GM23338 (cell line): ENCODE measurements at regions not wholly inside any gene's neighbourhood (a gene's known extent, or its start where the extent isn't known, plus 50 kb on each side); places are given as distances from the start of the nearest gene placed in this dataset.

Experiments used
- ATAC-seq: fragments of 200-7000 bp; cut with Tn5 transposase; 3 replicates; pipeline ENCODE4 v1.9.1; 2020
- DNase-seq: peaks from one replicate; pipeline ENCODE4 v3.0.0-alpha.2; 2015; ENCODE audit warnings: low spot score
- H2AFZ ChIP-seq: fragments of 200-600 bp; sonication (generic); 2 replicates; pipeline ENCODE4 v1.8.0; 2016; ENCODE audit warnings: antibody characterized with exemption, mild to moderate bottlenecking, moderate library complexity
- H3F3A ChIP-seq: fragments of 200-600 bp; sonication (generic); replicated peaks from 2 replicates; pipeline ENCODE4 v1.8.0; 2017; ENCODE audit warnings: antibody characterized with exemption, mixed run types, low read depth
- H3K27ac ChIP-seq: fragments of 200-600 bp; sonication (generic); 2 replicates; pipeline ENCODE4 v1.6.1; 2016; ENCODE audit warnings: low read depth
- H3K27me3 ChIP-seq: fragments of 200-600 bp; sonication (generic); 2 replicates; pipeline ENCODE4 v1.8.0; 2016; ENCODE audit warnings: mild to moderate bottlenecking, mixed run types, moderate library complexity; ENCODE audit not compliant: insufficient read depth
- H3K36me3 ChIP-seq: fragments of 200-600 bp; sonication (generic); 2 replicates; pipeline ENCODE4 v1.8.0; 2016; ENCODE audit warnings: mild to moderate bottlenecking; ENCODE audit not compliant: insufficient read depth
- H3K4me1 ChIP-seq: fragments of 200-600 bp; sonication (generic); 2 replicates; pipeline ENCODE4 v1.8.0; 2016; ENCODE audit warnings: mild to moderate bottlenecking, moderate library complexity; ENCODE audit not compliant: insufficient read depth
- H3K4me2 ChIP-seq: fragments of 200-600 bp; sonication (generic); 2 replicates; pipeline ENCODE4 v1.7.1; 2017; ENCODE audit warnings: mixed run types
- H3K4me3 ChIP-seq: fragments of 200-600 bp; sonication (generic); 2 replicates; pipeline ENCODE4 v1.6.1; 2016; ENCODE audit warnings: mixed run types
- H3K79me2 ChIP-seq: fragments of 200-600 bp; sonication (generic); replicated peaks from 2 replicates; pipeline ENCODE4 v1.8.0; 2017; ENCODE audit warnings: mild to moderate bottlenecking; ENCODE audit not compliant: insufficient read depth
- H3K9me2 ChIP-seq: fragments of 200-600 bp; sonication (generic); 2 replicates; pipeline ENCODE4 v1.8.0; 2017; ENCODE audit not compliant: insufficient read depth
- H4K20me1 ChIP-seq: fragments of 200-600 bp; sonication (generic); replicated peaks from 2 replicates; pipeline ENCODE4 v1.8.0; 2017; ENCODE audit warnings: mild to moderate bottlenecking; ENCODE audit not compliant: insufficient read depth
- H3K27ac Mint-ChIP-seq: 2 replicates; pipeline ENCODE4 v1.8.0; 2020; ENCODE audit warnings: inconsistent platforms, mild to moderate bottlenecking, moderate library complexity, mixed read lengths
- H3K27me3 Mint-ChIP-seq: 3 replicates; pipeline ENCODE4 v1.8.0; 2022; ENCODE audit warnings: low read depth, mild to moderate bottlenecking, moderate library complexity, mixed read lengths, inconsistent platforms; ENCODE audit not compliant: insufficient read depth, poor library complexity
- H3K36me3 Mint-ChIP-seq: 3 replicates; pipeline ENCODE4 v1.8.0; 2021; ENCODE audit warnings: low read depth, mild to moderate bottlenecking, inconsistent platforms, moderate library complexity, mixed read lengths
- H3K4me1 Mint-ChIP-seq: 3 replicates; pipeline ENCODE4 v1.8.0; 2020; ENCODE audit warnings: mild to moderate bottlenecking, inconsistent platforms, mixed read lengths
- H3K4me3 Mint-ChIP-seq: 3 replicates; pipeline ENCODE4 v1.8.0; 2021; ENCODE audit warnings: moderate library complexity, mild to moderate bottlenecking, inconsistent platforms, mixed read lengths
- H3K9me3 Mint-ChIP-seq: 3 replicates; pipeline ENCODE4 v1.8.0; 2020; ENCODE audit warnings: moderate library complexity, mild to moderate bottlenecking, inconsistent platforms, mixed read lengths
- EZH2phosphoT487 ChIP-seq: fragments of 200-600 bp; sonication (generic); IDR thresholded peaks from one replicate; pipeline ENCODE4 v1.8.1; 2018; ENCODE audit warnings: antibody characterized with exemption; ENCODE audit not compliant: unreplicated experiment
- JUNB ChIP-seq: IDR thresholded peaks from one replicate; pipeline ENCODE4 v1.6.1; 2016; ENCODE audit warnings: antibody characterized with exemption; ENCODE audit not compliant: unreplicated experiment
- NANOG ChIP-seq: IDR thresholded peaks from 2 replicates; pipeline ENCODE4 v1.6.1; 2016; ENCODE audit warnings: antibody characterized with exemption, borderline replicate concordance
- POLR2AphosphoS5 ChIP-seq: IDR thresholded peaks from 2 replicates; pipeline ENCODE4 v1.6.1; 2016; ENCODE audit warnings: antibody characterized with exemption, low read depth
- STAT1 ChIP-seq: IDR thresholded peaks from one replicate; pipeline ENCODE4 v1.6.1; 2016; ENCODE audit warnings: antibody characterized with exemption; ENCODE audit not compliant: unreplicated experiment
- ZNF114 ChIP-seq: fragments of 250-450 bp; sonication (Bioruptor Pico); IDR thresholded peaks from 2 replicates; pipeline ENCODE4 v1.5.0; 2020; ENCODE audit warnings: mild to moderate bottlenecking, moderate library complexity
- ZNF331 ChIP-seq: fragments of 250-450 bp; sonication (Bioruptor Pico); IDR thresholded peaks from 2 replicates; pipeline ENCODE4 v1.5.0; 2020; ENCODE audit warnings: low read depth, mild to moderate bottlenecking, moderate library complexity
- TF ChIP-seq, protein P1 (sequence below): fragments of 250-450 bp; sonication (Bioruptor Pico); IDR thresholded peaks from 2 replicates; pipeline ENCODE4 v1.5.0; 2020; ENCODE audit warnings: mild to moderate bottlenecking, moderate library complexity
- TF ChIP-seq, protein P2 (sequence below), 2 experiments: fragments of 200-600 bp in 1 of 2; sonication (generic) in 1 of 2; conservative IDR thresholded peaks; 2 replicates each; pipeline versions ENCODE4 v1.5.1 to v1.6.1; 2016 to 2017; ENCODE audit warnings: antibody characterized with exemption in 2 of 2, low read depth in 2 of 2, mild to moderate bottlenecking in 2 of 2, moderate library complexity in 1 of 2

DNA sequence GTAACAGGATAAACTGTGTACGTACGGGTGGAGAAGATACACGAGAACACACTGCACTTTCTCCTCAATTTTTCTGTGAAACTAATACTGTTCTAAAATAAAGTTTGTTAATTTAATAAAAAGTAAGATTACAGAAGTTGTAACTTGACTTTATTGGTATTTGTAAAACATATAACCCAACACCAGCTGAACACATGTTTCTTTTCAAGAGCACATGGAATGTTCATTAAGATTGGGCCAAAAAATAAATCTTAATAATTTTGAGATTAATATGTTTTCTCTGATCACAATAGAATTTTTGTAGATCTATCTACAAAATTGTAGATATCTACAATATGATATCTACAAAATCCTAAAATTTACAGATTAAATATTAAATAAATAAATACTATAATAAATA lies 55.1 kb upstream of the ZNF599 start (continued):
- TF ChIP-seq, protein P1, sequence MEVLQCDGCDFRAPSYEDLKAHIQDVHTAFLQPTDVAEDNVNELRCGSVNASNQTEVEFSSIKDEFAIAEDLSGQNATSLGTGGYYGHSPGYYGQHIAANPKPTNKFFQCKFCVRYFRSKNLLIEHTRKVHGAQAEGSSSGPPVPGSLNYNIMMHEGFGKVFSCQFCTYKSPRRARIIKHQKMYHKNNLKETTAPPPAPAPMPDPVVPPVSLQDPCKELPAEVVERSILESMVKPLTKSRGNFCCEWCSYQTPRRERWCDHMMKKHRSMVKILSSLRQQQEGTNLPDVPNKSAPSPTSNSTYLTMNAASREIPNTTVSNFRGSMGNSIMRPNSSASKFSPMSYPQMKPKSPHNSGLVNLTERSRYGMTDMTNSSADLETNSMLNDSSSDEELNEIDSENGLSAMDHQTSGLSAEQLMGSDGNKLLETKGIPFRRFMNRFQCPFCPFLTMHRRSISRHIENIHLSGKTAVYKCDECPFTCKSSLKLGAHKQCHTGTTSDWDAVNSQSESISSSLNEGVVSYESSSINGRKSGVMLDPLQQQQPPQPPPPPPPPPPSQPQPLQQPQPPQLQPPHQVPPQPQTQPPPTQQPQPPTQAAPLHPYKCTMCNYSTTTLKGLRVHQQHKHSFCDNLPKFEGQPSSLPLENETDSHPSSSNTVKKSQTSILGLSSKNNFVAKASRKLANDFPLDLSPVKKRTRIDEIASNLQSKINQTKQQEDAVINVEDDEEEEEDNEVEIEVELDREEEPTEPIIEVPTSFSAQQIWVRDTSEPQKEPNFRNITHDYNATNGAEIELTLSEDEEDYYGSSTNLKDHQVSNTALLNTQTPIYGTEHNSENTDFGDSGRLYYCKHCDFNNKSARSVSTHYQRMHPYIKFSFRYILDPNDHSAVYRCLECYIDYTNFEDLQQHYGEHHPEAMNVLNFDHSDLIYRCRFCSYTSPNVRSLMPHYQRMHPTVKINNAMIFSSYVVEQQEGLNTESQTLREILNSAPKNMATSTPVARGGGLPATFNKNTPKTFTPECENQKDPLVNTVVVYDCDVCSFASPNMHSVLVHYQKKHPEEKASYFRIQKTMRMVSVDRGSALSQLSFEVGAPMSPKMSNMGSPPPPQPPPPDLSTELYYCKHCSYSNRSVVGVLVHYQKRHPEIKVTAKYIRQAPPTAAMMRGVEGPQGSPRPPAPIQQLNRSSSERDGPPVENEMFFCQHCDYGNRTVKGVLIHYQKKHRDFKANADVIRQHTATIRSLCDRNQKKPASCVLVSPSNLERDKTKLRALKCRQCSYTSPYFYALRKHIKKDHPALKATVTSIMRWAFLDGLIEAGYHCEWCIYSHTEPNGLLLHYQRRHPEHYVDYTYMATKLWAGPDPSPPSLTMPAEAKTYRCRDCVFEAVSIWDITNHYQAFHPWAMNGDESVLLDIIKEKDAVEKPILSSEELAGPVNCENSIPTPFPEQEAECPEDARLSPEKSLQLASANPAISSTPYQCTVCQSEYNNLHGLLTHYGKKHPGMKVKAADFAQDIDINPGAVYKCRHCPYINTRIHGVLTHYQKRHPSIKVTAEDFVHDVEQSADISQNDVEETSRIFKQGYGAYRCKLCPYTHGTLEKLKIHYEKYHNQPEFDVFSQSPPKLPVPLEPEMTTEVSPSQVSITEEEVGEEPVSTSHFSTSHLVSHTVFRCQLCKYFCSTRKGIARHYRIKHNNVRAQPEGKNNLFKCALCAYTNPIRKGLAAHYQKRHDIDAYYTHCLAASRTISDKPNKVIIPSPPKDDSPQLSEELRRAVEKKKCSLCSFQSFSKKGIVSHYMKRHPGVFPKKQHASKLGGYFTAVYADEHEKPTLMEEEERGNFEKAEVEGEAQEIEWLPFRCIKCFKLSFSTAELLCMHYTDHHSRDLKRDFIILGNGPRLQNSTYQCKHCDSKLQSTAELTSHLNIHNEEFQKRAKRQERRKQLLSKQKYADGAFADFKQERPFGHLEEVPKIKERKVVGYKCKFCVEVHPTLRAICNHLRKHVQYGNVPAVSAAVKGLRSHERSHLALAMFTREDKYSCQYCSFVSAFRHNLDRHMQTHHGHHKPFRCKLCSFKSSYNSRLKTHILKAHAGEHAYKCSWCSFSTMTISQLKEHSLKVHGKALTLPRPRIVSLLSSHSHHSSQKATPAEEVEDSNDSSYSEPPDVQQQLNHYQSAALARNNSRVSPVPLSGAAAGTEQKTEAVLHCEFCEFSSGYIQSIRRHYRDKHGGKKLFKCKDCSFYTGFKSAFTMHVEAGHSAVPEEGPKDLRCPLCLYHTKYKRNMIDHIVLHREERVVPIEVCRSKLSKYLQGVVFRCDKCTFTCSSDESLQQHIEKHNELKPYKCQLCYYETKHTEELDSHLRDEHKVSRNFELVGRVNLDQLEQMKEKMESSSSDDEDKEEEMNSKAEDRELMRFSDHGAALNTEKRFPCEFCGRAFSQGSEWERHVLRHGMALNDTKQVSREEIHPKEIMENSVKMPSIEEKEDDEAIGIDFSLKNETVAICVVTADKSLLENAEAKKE (CRISPR knock-in tag) = no peak
- TF ChIP-seq POLR2AphosphoS5 (no peak), NANOG (no peak), STAT1 (no peak)

DNA sequence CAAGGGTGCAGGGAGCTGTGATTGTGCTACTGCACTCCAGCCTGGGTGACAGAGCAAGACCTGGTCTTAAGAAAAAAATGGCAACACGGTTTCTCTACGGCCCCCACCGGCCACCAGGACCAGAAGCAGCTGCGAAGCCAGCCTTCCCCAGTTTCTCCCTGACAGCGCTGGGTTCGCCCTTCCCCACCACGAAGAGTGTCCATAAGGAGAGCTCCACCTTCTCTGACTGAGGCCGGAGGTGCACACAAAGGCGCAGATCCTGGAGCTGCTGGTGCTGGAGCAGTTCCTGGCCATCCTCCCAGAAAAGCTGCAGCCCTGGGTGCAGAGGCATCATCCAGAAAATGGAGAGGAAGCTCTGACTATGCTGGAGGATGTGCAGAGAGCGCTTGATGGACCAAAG lies 52.2 kb upstream of the ZNF599 start:
- Histone ChIP-seq H2AFZ (no peak overlapping the region), H3K4me2 (no peak overlapping the region), H3K27me3 (no peaks in the 10 kb centered on the region), H3K4me1 (no peaks in the 10 kb centered on the region), H4K20me1 (no peaks in the 10 kb centered on the region), H3K27ac (no peak overlapping the region), H3K4me3 (no peak overlapping the region), H3K79me2 (no peaks in the 10 kb centered on the region), H3K9me2 (no peaks in the 10 kb centered on the region), H3K36me3 (no peaks in the 10 kb centered on the region), H3F3A (no peaks in the 10 kb centered on the region)
- DNase-seq (no peak), ATAC-seq (no peak)
- H3K9me3 Mint-ChIP-seq = no peaks in the 10 kb centered on the region; the same call in 2 of the 3 replicates
- no peak overlapping the region for H3K4me3 Mint-ChIP-seq
- H3K4me1 Mint-ChIP-seq = no peaks in the 10 kb centered on the region
- peaks cover 5% of the 10 kb centered on the region for H3K27me3 Mint-ChIP-seq
- no peaks in the 10 kb centered on the region for H3K36me3 Mint-ChIP-seq
- no peak overlapping the region for H3K27ac Mint-ChIP-seq
- no peak for TF ChIP-seq JUNB
- no peak for TF ChIP-seq ZNF114 (CRISPR knock-in tag)
- TF ChIP-seq, protein P2, sequence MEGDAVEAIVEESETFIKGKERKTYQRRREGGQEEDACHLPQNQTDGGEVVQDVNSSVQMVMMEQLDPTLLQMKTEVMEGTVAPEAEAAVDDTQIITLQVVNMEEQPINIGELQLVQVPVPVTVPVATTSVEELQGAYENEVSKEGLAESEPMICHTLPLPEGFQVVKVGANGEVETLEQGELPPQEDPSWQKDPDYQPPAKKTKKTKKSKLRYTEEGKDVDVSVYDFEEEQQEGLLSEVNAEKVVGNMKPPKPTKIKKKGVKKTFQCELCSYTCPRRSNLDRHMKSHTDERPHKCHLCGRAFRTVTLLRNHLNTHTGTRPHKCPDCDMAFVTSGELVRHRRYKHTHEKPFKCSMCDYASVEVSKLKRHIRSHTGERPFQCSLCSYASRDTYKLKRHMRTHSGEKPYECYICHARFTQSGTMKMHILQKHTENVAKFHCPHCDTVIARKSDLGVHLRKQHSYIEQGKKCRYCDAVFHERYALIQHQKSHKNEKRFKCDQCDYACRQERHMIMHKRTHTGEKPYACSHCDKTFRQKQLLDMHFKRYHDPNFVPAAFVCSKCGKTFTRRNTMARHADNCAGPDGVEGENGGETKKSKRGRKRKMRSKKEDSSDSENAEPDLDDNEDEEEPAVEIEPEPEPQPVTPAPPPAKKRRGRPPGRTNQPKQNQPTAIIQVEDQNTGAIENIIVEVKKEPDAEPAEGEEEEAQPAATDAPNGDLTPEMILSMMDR (conservative IDR thresholded peaks at IDR 0.05; ENCODE audit: low read depth in 2 of 2) = no peak
- TF ChIP-seq EZH2phosphoT487 = no peak
- no peak for TF ChIP-seq ZNF331 (CRISPR knock-in tag)
- TF ChIP-seq POLR2AphosphoS5 = no peak
- TF ChIP-seq, protein P1 (CRISPR knock-in tag) = no peak
